HTR-8/SVneo (cell line): ENCODE measurements at regions not wholly inside any gene's neighbourhood (a gene's known extent, or its start where the extent isn't known, plus 50 kb on each side); places are given as distances from the start of the nearest gene placed in this dataset.

Experiments
- DNase-seq: peaks from one replicate; pipeline ENCODE4 v3.0.0; 2011; ENCODE audit warnings: low spot score, mixed read lengths; ENCODE audit not compliant: insufficient read length
- FAIRE-seq: peaks from 2 replicates; lab custom pipeline; 2011; peaks lifted over from hg19 to GRCh38; lab: Jason Lieb, UNC

- FAIRE-seq (no peak), DNase-seq (no peak)
Measured at GRCh38 chr4:3850128-3850527, 83.9 kb downstream of the ADRA2C start.

- no peak for FAIRE-seq
Measured at GRCh38 chr4:3851211-3851610, 85.0 kb downstream of the ADRA2C start.

GRCh38 chr4:3851881-3852280 lies 85.7 kb downstream of the ADRA2C start:
- FAIRE-seq (no peak), DNase-seq (no peak)

More at GRCh38 chr4:3851211-3851610, 85.0 kb downstream of the ADRA2C start:
- DNase-seq, result no peak

GRCh38 chr4:3852309-3852708 lies 86.1 kb downstream of the ADRA2C start:
- FAIRE-seq, result no peak
- DNase-seq, result no peak

GRCh38 chr4:3852711-3853110 lies 86.5 kb downstream of the ADRA2C start:
- DNase-seq, result no peak
- FAIRE-seq, result no peak

GRCh38 chr4:3853388-3854035 lies 87.3 kb downstream of the ADRA2C start:
- DNase-seq, result no peak
- no peak for FAIRE-seq

GRCh38 chr4:3854661-3855060 lies 88.5 kb downstream of the ADRA2C start:
- no peak for FAIRE-seq

GRCh38 chr4:3855646-3856045 lies 89.5 kb downstream of the ADRA2C start:
- DNase-seq, result no peak
- FAIRE-seq, result no peak

More at GRCh38 chr4:3854661-3855060, 88.5 kb downstream of the ADRA2C start:
- DNase-seq, result no peak

GRCh38 chr4:3856604-3857204 lies 90.5 kb downstream of the ADRA2C start:
- FAIRE-seq (no peak), DNase-seq (no peak)

GRCh38 chr4:3857269-3857926 lies 91.2 kb downstream of the ADRA2C start:
- FAIRE-seq, result no peak

GRCh38 chr4:3858046-3858730 lies 92.0 kb downstream of the ADRA2C start:
- no peak for FAIRE-seq
- DNase-seq, result no peak

More at GRCh38 chr4:3857269-3857926, 91.2 kb downstream of the ADRA2C start:
- DNase-seq, result no peak

GRCh38 chr4:3858765-3859388 lies 92.7 kb downstream of the ADRA2C start:
- DNase-seq (no peak), FAIRE-seq (no peak)

GRCh38 chr4:3859571-3859970 lies 93.4 kb downstream of the ADRA2C start:
- DNase-seq, result no peak
- no peak for FAIRE-seq

- FAIRE-seq (no peak), DNase-seq (no peak)
Measured at GRCh38 chr4:3860061-3860912, 94.1 kb downstream of the ADRA2C start.

- FAIRE-seq (no peak), DNase-seq (no peak)
Measured at GRCh38 chr4:3860913-3861636, 94.9 kb downstream of the ADRA2C start.

GRCh38 chr4:3861720-3862639 lies 95.8 kb downstream of the ADRA2C start:
- FAIRE-seq, result peak; percentile 36
- no peak for DNase-seq

GRCh38 chr4:3862640-3863420 lies 96.6 kb downstream of the ADRA2C start:
- DNase-seq (no peak), FAIRE-seq (no peak)
